ENCODE measurements at regions not wholly inside any gene's neighbourhood (a gene's known extent, or its start where the extent isn't known, plus 50 kb on each side); places are given as distances from the start of the nearest gene placed in this dataset.

DNA sequence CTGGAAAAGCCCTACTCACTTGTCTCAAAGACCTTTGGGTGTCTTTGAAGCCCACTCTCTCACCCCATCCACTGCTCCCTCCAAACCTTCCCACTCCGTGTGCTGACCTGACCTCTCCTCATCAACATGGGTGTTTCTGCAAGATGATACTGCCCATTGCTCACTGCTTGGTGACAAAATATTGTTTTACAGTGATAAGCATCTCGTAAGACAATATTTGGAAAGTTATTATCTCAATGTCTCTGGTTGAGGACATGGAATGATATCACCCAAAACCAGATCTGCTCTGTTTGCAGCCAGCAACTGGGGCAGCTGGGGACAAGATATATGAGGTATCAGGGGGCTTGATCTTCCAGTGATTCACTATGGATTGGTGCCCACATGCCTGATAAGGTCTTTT is 195.8 kb downstream of the SALL1 start:
- no peaks in the 10 kb centered on the region for H3K36me3 ChIP-seq (replicated peaks; ENCODE audit: low read depth, low read length)
- no peak overlapping the region for H3K27ac ChIP-seq (ENCODE audit: low read length)
- peaks cover 7% of the 10 kb centered on the region for H3K4me1 ChIP-seq (ENCODE audit: low read length)
- no peaks in the 10 kb centered on the region for H3K79me2 ChIP-seq (ENCODE audit: low read length)
- TF ChIP-seq, protein P1, sequence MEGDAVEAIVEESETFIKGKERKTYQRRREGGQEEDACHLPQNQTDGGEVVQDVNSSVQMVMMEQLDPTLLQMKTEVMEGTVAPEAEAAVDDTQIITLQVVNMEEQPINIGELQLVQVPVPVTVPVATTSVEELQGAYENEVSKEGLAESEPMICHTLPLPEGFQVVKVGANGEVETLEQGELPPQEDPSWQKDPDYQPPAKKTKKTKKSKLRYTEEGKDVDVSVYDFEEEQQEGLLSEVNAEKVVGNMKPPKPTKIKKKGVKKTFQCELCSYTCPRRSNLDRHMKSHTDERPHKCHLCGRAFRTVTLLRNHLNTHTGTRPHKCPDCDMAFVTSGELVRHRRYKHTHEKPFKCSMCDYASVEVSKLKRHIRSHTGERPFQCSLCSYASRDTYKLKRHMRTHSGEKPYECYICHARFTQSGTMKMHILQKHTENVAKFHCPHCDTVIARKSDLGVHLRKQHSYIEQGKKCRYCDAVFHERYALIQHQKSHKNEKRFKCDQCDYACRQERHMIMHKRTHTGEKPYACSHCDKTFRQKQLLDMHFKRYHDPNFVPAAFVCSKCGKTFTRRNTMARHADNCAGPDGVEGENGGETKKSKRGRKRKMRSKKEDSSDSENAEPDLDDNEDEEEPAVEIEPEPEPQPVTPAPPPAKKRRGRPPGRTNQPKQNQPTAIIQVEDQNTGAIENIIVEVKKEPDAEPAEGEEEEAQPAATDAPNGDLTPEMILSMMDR (IDR thresholded peaks at IDR 0.05; ENCODE audit: low read depth, low read length) = no peak
- TF ChIP-seq EZH2phosphoT487 (IDR thresholded peaks at IDR 0.05; ENCODE audit: low read depth) = no peak
- H3K9me3 ChIP-seq (ENCODE audit: insufficient read depth, low read length) = no peaks in the 10 kb centered on the region
- H2AFZ ChIP-seq (ENCODE audit: low read depth, low read length) = no peak overlapping the region
- no peak overlapping the region for H3K4me2 ChIP-seq (ENCODE audit: low read length)
- H3K9ac ChIP-seq (ENCODE audit: low read length) = no peak overlapping the region
- no peaks in the 10 kb centered on the region for H4K20me1 ChIP-seq (ENCODE audit: insufficient read depth, low read length)
- H3K27me3 ChIP-seq (ENCODE audit: low read depth, low read length) = peaks cover 56% of the 10 kb centered on the region
- H3K4me3 ChIP-seq (ENCODE audit: low read length) = no peak overlapping the region

DNA sequence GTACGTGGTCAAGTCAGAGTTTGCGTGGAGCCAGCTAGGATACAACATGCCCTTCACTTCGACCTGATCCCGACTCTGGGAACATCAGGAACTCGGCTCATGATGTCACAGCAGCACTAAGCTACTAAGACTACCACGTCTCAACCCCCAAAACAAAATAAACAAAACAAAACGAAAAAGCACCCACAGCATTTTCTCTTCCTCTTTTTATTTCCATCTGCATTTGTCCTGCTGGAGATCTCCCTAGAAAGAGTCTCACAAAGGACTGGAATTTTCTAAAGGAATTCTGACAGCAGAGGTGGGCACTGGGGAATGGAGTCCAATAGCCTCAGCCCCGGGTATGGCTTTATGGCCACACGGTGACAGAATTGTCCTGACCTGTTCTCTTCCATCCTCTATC is 196.6 kb downstream of the SALL1 start:
- TF ChIP-seq, protein P1 (IDR thresholded peaks at IDR 0.05; ENCODE audit: low read depth, low read length) = no peak
- TF ChIP-seq EZH2phosphoT487 (IDR thresholded peaks at IDR 0.05; ENCODE audit: low read depth) = no peak
- H3K27me3 ChIP-seq (ENCODE audit: low read depth, low read length) = peaks cover 56% of the 10 kb centered on the region
- no peaks in the 10 kb centered on the region for H3K79me2 ChIP-seq (ENCODE audit: low read length)

DNA sequence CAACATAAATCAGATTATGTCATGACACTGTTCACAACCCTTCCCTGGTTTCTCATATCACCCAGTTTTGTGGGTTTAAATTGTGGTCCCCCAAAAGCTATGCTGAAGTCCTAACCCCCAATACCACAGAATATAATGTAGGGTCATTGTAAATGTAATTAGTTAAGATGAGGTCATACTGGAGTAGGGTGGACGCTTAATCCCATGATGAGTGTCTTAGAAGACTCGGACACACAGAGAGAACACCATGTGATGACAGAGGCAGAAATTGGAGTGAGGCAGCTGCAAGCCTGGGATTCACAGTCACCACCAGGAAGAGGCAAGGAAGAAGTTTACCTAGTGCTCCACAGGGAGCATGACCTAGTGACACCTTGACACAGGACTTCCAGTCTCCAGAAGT is 197.8 kb downstream of the SALL1 start:
- Histone ChIP-seq H3K27ac (ENCODE audit: low read length) (no peak overlapping the region), H3K4me2 (ENCODE audit: low read length) (no peak overlapping the region), H3K36me3 (replicated peaks; ENCODE audit: low read depth, low read length) (no peaks in the 10 kb centered on the region), H3K79me2 (ENCODE audit: low read length) (no peaks in the 10 kb centered on the region), H3K27me3 (ENCODE audit: low read depth, low read length) (peaks cover 52% of the 10 kb centered on the region), H4K20me1 (ENCODE audit: insufficient read depth, low read length) (no peaks in the 10 kb centered on the region), H3K9ac (ENCODE audit: low read length) (no peak overlapping the region), H2AFZ (ENCODE audit: low read depth, low read length) (no peak overlapping the region), H3K9me3 (ENCODE audit: insufficient read depth, low read length) (no peaks in the 10 kb centered on the region), H3K4me1 (ENCODE audit: low read length) (peaks cover 7% of the 10 kb centered on the region), H3K4me3 (ENCODE audit: low read length) (no peak overlapping the region)
- no peak for TF ChIP-seq EZH2phosphoT487 (IDR thresholded peaks at IDR 0.05; ENCODE audit: low read depth)
- TF ChIP-seq, protein P1 (IDR thresholded peaks at IDR 0.05; ENCODE audit: low read depth, low read length) = no peak

More for the DNA sequence above, 196.6 kb downstream of the SALL1 start:
- no peaks in the 10 kb centered on the region for H3K36me3 ChIP-seq (replicated peaks; ENCODE audit: low read depth, low read length)
- H3K4me1 ChIP-seq (ENCODE audit: low read length) = peaks cover 7% of the 10 kb centered on the region
- H3K4me2 ChIP-seq (ENCODE audit: low read length) = no peak overlapping the region
- H4K20me1 ChIP-seq (ENCODE audit: insufficient read depth, low read length) = no peaks in the 10 kb centered on the region
- H3K9ac ChIP-seq (ENCODE audit: low read length) = no peak overlapping the region
- no peak overlapping the region for H2AFZ ChIP-seq (ENCODE audit: low read depth, low read length)
- no peak overlapping the region for H3K27ac ChIP-seq (ENCODE audit: low read length)
- H3K9me3 ChIP-seq (ENCODE audit: insufficient read depth, low read length) = no peaks in the 10 kb centered on the region
- H3K4me3 ChIP-seq (ENCODE audit: low read length) = no peak overlapping the region

DNA sequence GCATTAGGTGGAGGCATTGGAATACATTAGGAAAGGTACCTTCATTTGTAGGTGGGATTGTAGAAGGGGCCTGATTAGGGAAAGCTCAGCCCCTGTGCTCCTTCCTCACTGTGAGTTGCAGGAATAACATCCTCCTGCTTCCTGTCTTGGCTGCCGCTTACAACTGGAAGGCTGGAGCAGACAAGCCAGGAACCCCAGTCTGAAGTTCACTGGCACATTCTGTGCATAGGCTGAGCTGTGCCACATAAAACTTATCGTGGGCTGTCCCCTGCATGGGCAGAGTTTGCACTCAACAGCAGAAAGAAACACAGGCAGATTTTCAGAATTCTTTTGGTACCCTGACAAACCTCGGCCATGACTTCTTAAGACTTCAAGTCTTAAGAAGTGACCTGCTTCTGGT is 200.1 kb downstream of the SALL1 start:
- Histone ChIP-seq H3K36me3 (replicated peaks; ENCODE audit: low read depth, low read length) (no peaks in the 10 kb centered on the region), H3K9ac (ENCODE audit: low read length) (no peak overlapping the region), H4K20me1 (ENCODE audit: insufficient read depth, low read length) (no peaks in the 10 kb centered on the region), H3K79me2 (ENCODE audit: low read length) (no peaks in the 10 kb centered on the region), H3K27me3 (ENCODE audit: low read depth, low read length) (peaks cover 36% of the 10 kb centered on the region), H3K9me3 (ENCODE audit: insufficient read depth, low read length) (no peaks in the 10 kb centered on the region), H2AFZ (ENCODE audit: low read depth, low read length) (no peak overlapping the region), H3K4me1 (ENCODE audit: low read length) (peaks cover 7% of the 10 kb centered on the region), H3K4me3 (ENCODE audit: low read length) (no peak overlapping the region), H3K4me2 (ENCODE audit: low read length) (no peak overlapping the region), H3K27ac (ENCODE audit: low read length) (no peak overlapping the region)
- TF ChIP-seq EZH2phosphoT487 (IDR thresholded peaks at IDR 0.05; ENCODE audit: low read depth) = no peak
- TF ChIP-seq, protein P1 (IDR thresholded peaks at IDR 0.05; ENCODE audit: low read depth, low read length) = no peak
